ENCODE measurements at regions not wholly inside any gene's neighbourhood (a gene's known extent, or its start where the extent isn't known, plus 50 kb on each side); places are given as distances from the start of the nearest gene placed in this dataset.

- H3K4me3 ChIP-seq = no peak overlapping the region
- DNase-seq (no peak), ATAC-seq (no peak)
- no peaks in the 10 kb centered on the region for H3K4me1 ChIP-seq
- no peak for TF ChIP-seq CTCF (IDR thresholded peaks at IDR 0.05)
- H3K27me3 ChIP-seq = no peaks in the 10 kb centered on the region
- H3K9me3 ChIP-seq = peaks cover 0 to 8% of the 10 kb centered on the region in 2 donors
- H3K36me3 ChIP-seq = no peaks in the 10 kb centered on the region
- H3K27ac ChIP-seq = no peak overlapping the region
- intact Hi-C loops (cut with DNase I) = no loop called here
Observed at GRCh38 chr9:85136507-85136906, 467.0 kb downstream of the NTRK2 start.

GRCh38 chr9:85130764-85131163 lies 461.2 kb downstream of the NTRK2 start:
- Histone ChIP-seq H3K27me3 (no peaks in the 10 kb centered on the region), H3K9me3 (peaks cover 0 to 7% of the 10 kb centered on the region in 2 donors), H3K4me3 (no peak overlapping the region), H3K36me3 (no peaks in the 10 kb centered on the region), H3K27ac (no peak overlapping the region), H3K4me1 (no peaks in the 10 kb centered on the region)
- ATAC-seq (no peak), DNase-seq (no peak)
- intact Hi-C loops (cut with DNase I) = no loop called here
- no peak for TF ChIP-seq CTCF (IDR thresholded peaks at IDR 0.05)

DNA sequence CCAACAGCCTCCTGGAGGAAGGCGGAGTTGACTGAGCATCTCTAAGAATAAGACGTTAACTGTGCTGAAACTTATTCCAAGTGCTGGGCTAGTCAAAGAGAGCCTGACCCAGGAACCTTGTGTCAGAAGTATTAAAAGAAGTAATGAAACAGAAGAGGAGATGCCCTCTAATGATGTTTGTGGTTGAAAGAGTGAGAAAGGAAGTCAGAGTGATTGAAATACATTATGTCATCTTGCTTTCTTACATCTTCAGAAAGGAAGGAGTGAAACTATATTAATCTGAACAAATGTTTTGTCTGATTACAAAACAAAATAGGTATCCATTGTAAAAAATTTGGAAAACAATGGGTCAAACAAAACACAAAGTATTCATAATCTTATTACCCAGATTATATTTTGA lies 460.7 kb downstream of the NTRK2 start:
- TF ChIP-seq CTCF (IDR thresholded peaks at IDR 0.05) = no peak
- no peak overlapping the region for H3K4me3 ChIP-seq
- peaks cover 0 to 4% of the 10 kb centered on the region in 2 donors for H3K9me3 ChIP-seq
- intact Hi-C loops (cut with DNase I) = no loop called here
- no peaks in the 10 kb centered on the region for H3K27me3 ChIP-seq
- ATAC-seq (no peak), DNase-seq (no peak)
- no peaks in the 10 kb centered on the region for H3K4me1 ChIP-seq
- no peak overlapping the region for H3K27ac ChIP-seq
- H3K36me3 ChIP-seq = no peaks in the 10 kb centered on the region

DNA sequence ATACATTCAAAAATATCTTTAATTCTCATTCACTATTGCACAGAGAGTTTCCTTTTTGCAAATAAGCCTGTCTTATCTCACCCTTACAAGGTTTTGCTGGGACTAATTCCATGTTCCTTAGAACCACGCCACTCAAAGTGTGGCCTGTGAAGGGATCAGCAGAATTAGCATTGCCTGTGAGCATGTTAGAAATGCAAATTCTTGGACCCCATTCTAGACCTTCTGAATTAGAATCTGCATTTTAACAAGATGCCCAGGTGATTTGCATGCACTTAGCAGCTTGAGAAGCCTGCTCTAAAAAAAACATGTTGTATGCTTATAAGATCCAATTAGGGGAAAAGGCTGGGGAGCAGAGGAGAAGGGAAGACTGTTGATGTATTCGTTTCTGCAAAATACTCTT lies 460.0 kb downstream of the NTRK2 start:
- no peak for ATAC-seq
- H3K4me1 ChIP-seq = no peaks in the 10 kb centered on the region
- peaks cover 0 to 2% of the 10 kb centered on the region in 2 donors for H3K9me3 ChIP-seq
- no peaks in the 10 kb centered on the region for H3K27me3 ChIP-seq
- no peak overlapping the region for H3K27ac ChIP-seq
- H3K36me3 ChIP-seq = no peaks in the 10 kb centered on the region
- TF ChIP-seq CTCF (IDR thresholded peaks at IDR 0.05) = no peak
- no peak for DNase-seq
- intact Hi-C loops (cut with DNase I) = no loop called here
- no peak overlapping the region for H3K4me3 ChIP-seq

DNA sequence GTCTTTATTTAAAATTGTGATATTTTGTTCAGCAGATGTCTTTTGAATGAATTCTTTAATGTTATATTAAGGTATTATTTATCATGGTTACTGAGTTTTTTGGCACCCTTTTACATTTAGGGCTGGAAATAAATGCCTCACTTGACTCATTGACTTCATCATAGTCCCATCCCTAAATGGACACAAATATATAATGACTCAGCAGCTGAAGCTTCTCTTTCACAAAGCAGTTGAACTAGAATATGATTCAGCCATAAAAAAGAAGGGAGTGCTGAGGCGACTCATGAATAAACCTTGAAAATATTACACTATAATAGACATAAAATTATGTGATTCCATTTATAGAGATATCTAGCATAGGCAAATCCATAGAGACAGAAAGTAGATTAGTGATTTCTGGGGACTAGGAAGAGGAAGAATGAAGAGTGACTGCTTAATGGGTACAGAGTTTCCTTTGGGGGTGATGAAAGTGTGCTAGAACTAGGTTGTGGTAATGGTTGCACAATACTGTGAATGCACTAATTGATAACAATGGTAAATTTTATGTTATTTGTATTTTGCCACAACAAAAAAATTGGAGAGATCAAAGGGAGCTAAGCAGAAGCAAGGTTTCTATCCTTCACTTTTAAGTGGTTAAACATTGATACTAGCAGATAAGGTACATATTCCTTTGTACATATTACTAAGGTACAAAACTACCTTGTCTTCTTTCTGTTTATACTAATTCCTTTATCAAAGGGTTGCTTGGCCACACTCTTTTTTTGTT lies 449.6 kb downstream of the NTRK2 start:
- no peaks in the 10 kb centered on the region for H3K36me3 ChIP-seq
- no peak overlapping the region for H3K27ac ChIP-seq
- ATAC-seq (no peak), DNase-seq (no peak)
- TF ChIP-seq CTCF (IDR thresholded peaks at IDR 0.05) = no peak
- H3K27me3 ChIP-seq = no peaks in the 10 kb centered on the region
- intact Hi-C loops (cut with DNase I) = no loop called here
- no peak overlapping the region for H3K4me3 ChIP-seq
- no peaks in the 10 kb centered on the region for H3K4me1 ChIP-seq
- H3K9me3 ChIP-seq = no peaks in the 10 kb centered on the region

Measured in left lung (tissue), 4 donors.